GM12878 (cell line): ENCODE measurements at regions not wholly inside any gene's neighbourhood (a gene's known extent, or its start where the extent isn't known, plus 50 kb on each side); places are given as distances from the start of the nearest gene placed in this dataset.

Source experiments
- ATAC-seq: fragments of 200-7000 bp; cut with Tn5 transposase; 3 replicates; pipeline ENCODE4 v1.9.1; 2020; ENCODE audit warnings: mild to moderate bottlenecking, moderate library complexity
- BruUV-seq: library from RNA; stranded (reverse); fragments of 400-500 nt; replicated peaks from 2 replicates; lab custom pipeline; 2021; lab: Mats Ljungman, UMichigan
- CTCF ChIA-PET: fragments of 300-600 bp; sonication (Branson Sonifier 250); formaldehyde crosslinking; extraction: SDS; loops from one replicate; lab custom pipeline; 2021; ENCODE audit warnings: inconsistent platforms; lab: Yijun Ruan, JAX
- POLR2A ChIA-PET: fragments of 350-600 bp; formaldehyde crosslinking; extraction: SDS; loops from one replicate; lab custom pipeline; 2021; ENCODE audit warnings: inconsistent platforms; lab: Charles Lee
- RAD21 ChIA-PET: fragments of 300-600 bp; sonication (Branson Sonifier 250); formaldehyde crosslinking; loops from one replicate; lab custom pipeline; 2023; ENCODE audit warnings: antibody characterized with exemption; ENCODE audit not compliant: unreplicated experiment; lab: Charles Lee
- SMC1A ChIA-PET: fragments of 300-600 bp; sonication (Branson Sonifier 250); formaldehyde crosslinking; loops from one replicate; lab custom pipeline; 2023; ENCODE audit not compliant: unreplicated experiment, uncharacterized antibody; lab: Charles Lee
- DNase-seq: peaks from one replicate; pipeline ENCODE4 v3.0.0-alpha.2; 2011; ENCODE audit warnings: low read depth, low spot score
- FAIRE-seq: peaks from 3 replicates; lab custom pipeline; 2011; peaks lifted over from hg19 to GRCh38; lab: Jason Lieb, UNC
- H2AFZ ChIP-seq: 2 replicates; pipeline ENCODE4 v1.6.0; 2011; ENCODE audit warnings: low read depth, low read length, control low read depth; ENCODE audit not compliant: control insufficient read depth
- H3K27ac ChIP-seq: 2 replicates; pipeline ENCODE4 v1.5.1; 2011; ENCODE audit warnings: control low read depth; ENCODE audit not compliant: control insufficient read depth, insufficient read depth
- H3K27me3 ChIP-seq, 2 experiments: replicated peaks in 1 of 2; 2 replicates each; pipeline versions ENCODE4 v1.6.0 to v1.6.1; 2011; ENCODE audit warnings: low read length in 1 of 2; ENCODE audit not compliant: control insufficient read depth in 2 of 2, insufficient read depth in 2 of 2
- H3K36me3 ChIP-seq, 2 experiments: 2 replicates each; pipeline ENCODE4 v1.5.1; 2011; ENCODE audit warnings: low read length in 1 of 2; ENCODE audit not compliant: control insufficient read depth in 2 of 2, insufficient read depth in 2 of 2
- H3K4me1 ChIP-seq: 2 replicates; pipeline ENCODE4 v1.6.1; 2011; ENCODE audit warnings: mild to moderate bottlenecking, low read length, moderate library complexity, mixed read lengths; ENCODE audit not compliant: control insufficient read depth, insufficient read depth
- H3K4me2 ChIP-seq: 2 replicates; pipeline ENCODE4 v1.6.0; 2011; ENCODE audit warnings: control low read depth; ENCODE audit not compliant: control insufficient read depth, insufficient read depth
- H3K4me3 ChIP-seq: fragments of 200-600 bp; sonication (generic); 2 replicates; pipeline ENCODE4 v1.5.1; 2016
- H3K79me2 ChIP-seq: 2 replicates; pipeline ENCODE4 v1.6.0; 2011; ENCODE audit warnings: low read length; ENCODE audit not compliant: control insufficient read depth, insufficient read depth
- H3K9ac ChIP-seq: 2 replicates; pipeline ENCODE4 v1.8.0; 2011; ENCODE audit warnings: low read length, control low read depth, mixed read lengths; ENCODE audit not compliant: control insufficient read depth, insufficient read depth
- H3K9me3 ChIP-seq: replicated peaks from 3 replicates; pipeline ENCODE4 v1.5.1; 2011; ENCODE audit warnings: mild to moderate bottlenecking, low read length; ENCODE audit not compliant: control insufficient read depth, insufficient read depth
- H4K20me1 ChIP-seq: 2 replicates; pipeline ENCODE4 v1.6.0; 2011; ENCODE audit not compliant: control insufficient read depth, insufficient read depth
- ASH2L ChIP-seq: fragments of 300-600, 200-600 bp; sonication (generic); IDR thresholded peaks from 2 replicates; pipeline ENCODE4 v1.6.1; 2017; ENCODE audit warnings: low read depth, mild to moderate bottlenecking, borderline replicate concordance
- BACH1 ChIP-seq: fragments of 450-650 bp; IDR thresholded peaks from 2 replicates; pipeline ENCODE4 v1.6.1; 2017; ENCODE audit warnings: mild to moderate bottlenecking, borderline replicate concordance
- BCL11A ChIP-seq: IDR thresholded peaks from 2 replicates; pipeline ENCODE4 v1.6.1; 2011; ENCODE audit warnings: low read depth, low read length
- BMI1 ChIP-seq: fragments of 450-650 bp; IDR thresholded peaks from 2 replicates; pipeline ENCODE4 v1.6.1; 2016; ENCODE audit warnings: mild to moderate bottlenecking, moderate library complexity, borderline replicate concordance
- CBX5 ChIP-seq: sonication (generic); IDR thresholded peaks from 2 replicates; pipeline ENCODE4 v1.6.1; 2016; ENCODE audit warnings: low read depth, moderate library complexity, mild to moderate bottlenecking, inconsistent platforms
- EGR1 ChIP-seq, 2 experiments: IDR thresholded peaks; 1 replicate in 1 of 2; 2 replicates in 1 of 2; pipeline ENCODE4 v1.6.1; 2011 to 2012; ENCODE audit warnings: low read depth in 2 of 2, low read length in 2 of 2, borderline replicate concordance in 1 of 2, mild to moderate bottlenecking in 1 of 2, moderate library complexity in 1 of 2
- ESRRA ChIP-seq: IDR thresholded peaks from 2 replicates; pipeline ENCODE4 v1.6.1; 2012; ENCODE audit warnings: mild to moderate bottlenecking, low read length, improper control_type of control experiment
- EZH2 ChIP-seq: IDR thresholded peaks from 2 replicates; pipeline ENCODE4 v1.6.1; 2012; ENCODE audit warnings: low read depth, mild to moderate bottlenecking, control low read depth, inconsistent platforms, low read length, borderline replicate concordance; ENCODE audit not compliant: control insufficient read depth
- HDAC2 ChIP-seq: fragments of 200-600 bp; sonication (generic); IDR thresholded peaks from 2 replicates; pipeline ENCODE4 v1.6.1; 2017
- PAX8 ChIP-seq: fragments of 450-650 bp; IDR thresholded peaks from 2 replicates; pipeline ENCODE4 v1.6.1; 2017; ENCODE audit warnings: mild to moderate bottlenecking, moderate library complexity
- PML ChIP-seq: IDR thresholded peaks from 2 replicates; pipeline ENCODE4 v1.6.1; 2012; ENCODE audit warnings: low read length, inconsistent platforms
- RAD21 ChIP-seq: IDR thresholded peaks from 2 replicates; pipeline ENCODE4 v1.6.1; 2011; ENCODE audit warnings: mild to moderate bottlenecking, low read depth, low read length, moderate library complexity; ENCODE audit not compliant: insufficient read depth
- RCOR1 ChIP-seq: conservative IDR thresholded peaks from 2 replicates; pipeline ENCODE4 v1.6.1; 2012; ENCODE audit warnings: low read depth, low read length, improper control_type of control experiment
- SMAD5 ChIP-seq: IDR thresholded peaks from 2 replicates; pipeline ENCODE4 v1.6.1; 2016; ENCODE audit warnings: antibody characterized with exemption, low read depth
- SP1 ChIP-seq: IDR thresholded peaks from one replicate; pipeline ENCODE4 v1.6.1; 2011; ENCODE audit warnings: low read depth, low read length
- SREBF1 ChIP-seq: IDR thresholded peaks from 2 replicates; pipeline ENCODE4 v1.6.1; 2012; ENCODE audit warnings: mild to moderate bottlenecking, low read length
- SUZ12 ChIP-seq: fragments of 200-600 bp; sonication (generic); IDR thresholded peaks from one replicate; pipeline ENCODE4 v1.6.1; 2018; ENCODE audit warnings: antibody characterized with exemption, mild to moderate bottlenecking; ENCODE audit not compliant: unreplicated experiment
- WRNIP1 ChIP-seq: IDR thresholded peaks from 2 replicates; pipeline ENCODE4 v1.6.1; 2011; ENCODE audit warnings: low read depth, low read length, improper control_type of control experiment, borderline replicate concordance
- YBX1 ChIP-seq: fragments of 450-650 bp; IDR thresholded peaks from 2 replicates; pipeline ENCODE4 v1.6.1; 2016; ENCODE audit warnings: antibody characterized with exemption
- YY1 ChIP-seq: IDR thresholded peaks from 2 replicates; pipeline ENCODE4 v1.6.1; 2011; ENCODE audit warnings: low read depth, mild to moderate bottlenecking, low read length
- ZSCAN29 ChIP-seq: fragments of 450-650 bp; IDR thresholded peaks from 2 replicates; pipeline ENCODE4 v1.6.1; 2017; ENCODE audit warnings: mild to moderate bottlenecking, moderate library complexity
- ZZZ3 ChIP-seq: IDR thresholded peaks from 2 replicates; pipeline ENCODE4 v1.6.1; 2011; ENCODE audit warnings: low read depth; ENCODE audit not compliant: control insufficient read depth, insufficient read length
- WGBS: methylation state at CpG from one replicate; pipeline ENCODE4 v1.1.6; 2016; ENCODE audit warnings: low lambda C conversion rate; ENCODE audit not compliant: insufficient replicate concordance, insufficient coverage; ENCODE audit errors: missing lambda C conversion rate; 5-methylcytosine and 5-hydroxymethylcytosine counted together
- in situ Hi-C: fragments of 300-500 bp; cut with MboI; formaldehyde crosslinking; loops from 9 replicates; pipeline ENCODE4 v1.14.3; 2018; ENCODE audit warnings: mixed read lengths
- intact Hi-C: fragments of 100-400 bp; cut with micrococcal nuclease; formaldehyde crosslinking; loops from one replicate; pipeline ENCODE4 v1.14.2; 2022; ENCODE audit not compliant: unreplicated experiment
- TF ChIP-seq, protein P1 (sequence below): fragments of 450-650 bp; IDR thresholded peaks from 2 replicates; pipeline ENCODE4 v1.6.1; 2017; ENCODE audit warnings: antibody characterized with exemption, mild to moderate bottlenecking, moderate library complexity

DNA sequence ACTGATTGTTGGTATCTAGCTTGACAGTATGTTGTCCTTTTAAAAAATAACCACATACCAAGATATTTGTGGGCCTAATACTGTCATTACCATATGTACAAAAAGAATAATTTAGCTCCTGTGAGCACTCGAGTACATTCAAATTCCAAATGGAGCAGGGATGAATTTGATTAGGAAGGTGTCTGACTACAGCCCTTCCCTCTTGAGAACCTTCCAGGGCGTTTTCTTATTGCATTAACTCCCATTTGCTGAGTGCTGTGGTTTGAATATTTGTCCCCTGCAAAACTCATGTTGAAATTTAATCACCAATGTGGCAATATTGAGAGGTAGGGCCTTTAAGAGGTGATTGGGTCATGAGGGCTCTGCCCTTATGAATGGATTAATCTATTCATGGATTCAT, 76.9 kb upstream of the RALY start (continued):
- no peak for TF ChIP-seq BACH1
- TF ChIP-seq PAX8 = no peak
- no peak for TF ChIP-seq WRNIP1
- no peak for TF ChIP-seq YY1
- no peak for TF ChIP-seq BMI1
- no peak for TF ChIP-seq ZSCAN29

DNA sequence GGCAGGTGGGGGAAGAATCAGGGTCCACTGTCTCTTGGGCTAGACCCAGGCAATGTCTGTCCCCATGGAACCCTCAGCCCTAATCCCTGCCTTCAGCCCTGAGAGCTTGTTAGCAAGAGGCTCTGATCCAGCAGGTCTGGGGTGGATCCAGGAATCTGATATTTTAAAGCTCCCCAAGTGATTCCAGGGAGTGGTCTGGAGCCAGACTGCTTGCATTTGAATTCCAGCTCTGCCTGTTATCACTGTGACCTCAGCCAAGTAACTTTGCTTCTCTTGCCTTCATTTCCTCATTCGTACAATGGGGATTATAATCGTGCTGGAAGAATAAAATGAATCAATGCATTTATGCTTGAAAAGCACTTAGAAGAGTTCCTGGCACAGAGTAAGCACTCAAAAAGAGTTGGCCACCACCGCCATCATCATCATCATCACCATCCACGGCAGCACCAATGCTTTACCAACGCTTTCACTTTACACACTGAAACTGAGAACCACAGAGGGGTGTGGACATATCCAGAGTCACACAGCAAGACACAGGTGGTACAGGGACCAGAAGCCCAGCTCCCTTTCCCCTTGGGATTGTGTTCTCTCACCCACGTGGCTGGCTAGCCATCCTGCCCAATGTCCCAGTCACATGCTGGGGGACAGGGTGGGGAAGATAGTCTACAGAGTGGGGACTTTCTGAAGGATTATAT, 75.7 kb upstream of the RALY start:
- CTCF ChIA-PET = interaction anchor here (6.1 kb wide), 1 partner anchor 211 kb away, joined by 43 read pairs; no protein-coding TSS in a partner anchor
- Histone ChIP-seq H3K4me2 (no peak overlapping the region), H3K36me3 (no peaks in the 10 kb centered on the region), H3K27me3 (no peaks in the 10 kb centered on the region)
- FAIRE-seq = no peak
- DNase-seq = peak; percentile 15
- TF ChIP-seq BACH1 = no peak
- TF ChIP-seq EZH2 = no peak
- TF ChIP-seq, protein P1, sequence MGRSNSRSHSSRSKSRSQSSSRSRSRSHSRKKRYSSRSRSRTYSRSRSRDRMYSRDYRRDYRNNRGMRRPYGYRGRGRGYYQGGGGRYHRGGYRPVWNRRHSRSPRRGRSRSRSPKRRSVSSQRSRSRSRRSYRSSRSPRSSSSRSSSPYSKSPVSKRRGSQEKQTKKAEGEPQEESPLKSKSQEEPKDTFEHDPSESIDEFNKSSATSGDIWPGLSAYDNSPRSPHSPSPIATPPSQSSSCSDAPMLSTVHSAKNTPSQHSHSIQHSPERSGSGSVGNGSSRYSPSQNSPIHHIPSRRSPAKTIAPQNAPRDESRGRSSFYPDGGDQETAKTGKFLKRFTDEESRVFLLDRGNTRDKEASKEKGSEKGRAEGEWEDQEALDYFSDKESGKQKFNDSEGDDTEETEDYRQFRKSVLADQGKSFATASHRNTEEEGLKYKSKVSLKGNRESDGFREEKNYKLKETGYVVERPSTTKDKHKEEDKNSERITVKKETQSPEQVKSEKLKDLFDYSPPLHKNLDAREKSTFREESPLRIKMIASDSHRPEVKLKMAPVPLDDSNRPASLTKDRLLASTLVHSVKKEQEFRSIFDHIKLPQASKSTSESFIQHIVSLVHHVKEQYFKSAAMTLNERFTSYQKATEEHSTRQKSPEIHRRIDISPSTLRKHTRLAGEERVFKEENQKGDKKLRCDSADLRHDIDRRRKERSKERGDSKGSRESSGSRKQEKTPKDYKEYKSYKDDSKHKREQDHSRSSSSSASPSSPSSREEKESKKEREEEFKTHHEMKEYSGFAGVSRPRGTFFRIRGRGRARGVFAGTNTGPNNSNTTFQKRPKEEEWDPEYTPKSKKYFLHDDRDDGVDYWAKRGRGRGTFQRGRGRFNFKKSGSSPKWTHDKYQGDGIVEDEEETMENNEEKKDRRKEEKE = no peak
- no peak for TF ChIP-seq ZZZ3
- no peak for TF ChIP-seq ESRRA
- no peak for TF ChIP-seq SMAD5
- TF ChIP-seq RCOR1 = no peak
- no peak for TF ChIP-seq SUZ12
- TF ChIP-seq EGR1 (IDR thresholded peaks at IDR 0.05; ENCODE audit: borderline replicate concordance in 1 of 2, low read depth in 2 of 2, low read length in 2 of 2) = no peak
- no peak for TF ChIP-seq PML
- no peak for TF ChIP-seq RAD21
- TF ChIP-seq ASH2L = no peak
- TF ChIP-seq HDAC2 = no peak
- TF ChIP-seq YBX1 = no peak
- TF ChIP-seq SP1 = no peak
- TF ChIP-seq SREBF1 = no peak
- no peak for TF ChIP-seq CBX5
- no peak for TF ChIP-seq BCL11A
- TF ChIP-seq, all 136 proteins: peak for 0
- intact Hi-C loops = loop anchor here (5.0 kb wide), 3 partner anchors 56 to 209 kb away; no protein-coding TSS in a partner anchor
- RAD21 ChIA-PET = interaction anchor here (1.1 kb wide), 1 partner anchor 150 kb away, joined by 3 read pairs; no protein-coding TSS in a partner anchor
- in situ Hi-C loops = no loop called here
- H3K79me2 ChIP-seq = no peaks in the 10 kb centered on the region
- POLR2A ChIA-PET = no interaction called here
- H4K20me1 ChIP-seq = no peaks in the 10 kb centered on the region
- no peak overlapping the region for H3K9ac ChIP-seq
- H3K4me3 ChIP-seq = no peak overlapping the region
- H2AFZ ChIP-seq = peak overlapping the region; percentile 21; the same call in 1 of the 2 replicates
- peak; percentile 89 for ATAC-seq
- SMC1A ChIA-PET = no interaction called here
- BruUV-seq = no TSS peak
- 9% methylated on average over 6 of the region's 6 CpGs for whole genome bisulfite sequencing
- H3K9me3 ChIP-seq = no peaks in the 10 kb centered on the region
- no peak overlapping the region for H3K27ac ChIP-seq
- peaks cover 8% of the 10 kb centered on the region for H3K4me1 ChIP-seq
